Kidney (tissue), 13 donors: ENCODE measurements at regions not wholly inside any gene's neighbourhood (a gene's known extent, or its start where the extent isn't known, plus 50 kb on each side); places are given as distances from the start of the nearest gene placed in this dataset.

ENCODE experiments used
- DNase-seq, 5 donors: peaks; one replicate each; pipeline ENCODE4 v3.0.0-alpha.2; 2013 to 2020
- FAIRE-seq: peaks from 2 replicates; lab custom pipeline; 2012; peaks lifted over from hg19 to GRCh38; lab: Jason Lieb, UNC
- H3K27ac ChIP-seq, 2 donors: one replicate each; pipeline ENCODE4 v1.7.0; 2013; ENCODE audit warnings: low read depth in 2 of 2, low read length in 2 of 2, inconsistent platforms in 1 of 2
- H3K27me3 ChIP-seq: one replicate; pipeline ENCODE4 v1.7.1; 2013; ENCODE audit warnings: low read length, inconsistent platforms; ENCODE audit not compliant: control insufficient read depth, insufficient read depth
- H3K36me3 ChIP-seq, 3 donors: one replicate each; pipeline versions ENCODE4 v1.7.0 to v1.7.1; 2013; ENCODE audit warnings: low read length in 3 of 3, control low read depth in 1 of 3, inconsistent platforms in 1 of 3; ENCODE audit not compliant: insufficient read depth in 3 of 3, control insufficient read depth in 2 of 3
- H3K4me1 ChIP-seq, 3 donors: one replicate each; pipeline versions ENCODE4 v1.7.0 to v1.7.1; 2013; ENCODE audit warnings: low read length in 3 of 3, inconsistent platforms in 1 of 3, low read depth in 1 of 3; ENCODE audit not compliant: control insufficient read depth in 2 of 3, insufficient read depth in 2 of 3
- H3K4me3 ChIP-seq, 3 donors: one replicate each; pipeline versions ENCODE4 v1.7.0 to v1.8.1; 2013; ENCODE audit warnings: low read length in 3 of 3, control low read depth in 1 of 3, inconsistent platforms in 1 of 3
- H3K9ac ChIP-seq, 3 donors: one replicate each; pipeline versions ENCODE4 v1.7.0 to v1.7.1; 2013; ENCODE audit warnings: low read length in 3 of 3, control low read depth in 1 of 3, inconsistent platforms in 1 of 3
- H3K9me3 ChIP-seq, 3 donors: one replicate each; pipeline versions ENCODE4 v1.7.0 to v1.7.1; 2013; ENCODE audit warnings: low read length in 3 of 3, control low read depth in 1 of 3, inconsistent platforms in 1 of 3; ENCODE audit not compliant: control insufficient read depth in 2 of 3, insufficient read depth in 1 of 3
- intact Hi-C: fragments of 100-400 bp; cut with DNase I; formaldehyde crosslinking; loops from one replicate; pipeline ENCODE4 v1.11.1; 2022
- TF ChIP-seq, protein P1 (sequence below): IDR thresholded peaks from 3 replicates; pipeline ENCODE4 v1.5.1; 2012; ENCODE audit warnings: mild to moderate bottlenecking, moderate library complexity, borderline replicate concordance; ENCODE audit not compliant: insufficient read depth; ENCODE audit errors: extremely low read depth
- donor health status: control.
- donor health status: control.
- donor health status: control.
- donor health status: control.
- donor health status: control.
- donor health status: DM: yes; HTN: yes; CAD: no.
- donor health status: Normal renal cell carcinoma (clear cell type).

GRCh38 chr4:108383157-108383556, 214.4 kb upstream of the LEF1 start:
- intact Hi-C loops: no loop called here
- TF ChIP-seq, protein P1, sequence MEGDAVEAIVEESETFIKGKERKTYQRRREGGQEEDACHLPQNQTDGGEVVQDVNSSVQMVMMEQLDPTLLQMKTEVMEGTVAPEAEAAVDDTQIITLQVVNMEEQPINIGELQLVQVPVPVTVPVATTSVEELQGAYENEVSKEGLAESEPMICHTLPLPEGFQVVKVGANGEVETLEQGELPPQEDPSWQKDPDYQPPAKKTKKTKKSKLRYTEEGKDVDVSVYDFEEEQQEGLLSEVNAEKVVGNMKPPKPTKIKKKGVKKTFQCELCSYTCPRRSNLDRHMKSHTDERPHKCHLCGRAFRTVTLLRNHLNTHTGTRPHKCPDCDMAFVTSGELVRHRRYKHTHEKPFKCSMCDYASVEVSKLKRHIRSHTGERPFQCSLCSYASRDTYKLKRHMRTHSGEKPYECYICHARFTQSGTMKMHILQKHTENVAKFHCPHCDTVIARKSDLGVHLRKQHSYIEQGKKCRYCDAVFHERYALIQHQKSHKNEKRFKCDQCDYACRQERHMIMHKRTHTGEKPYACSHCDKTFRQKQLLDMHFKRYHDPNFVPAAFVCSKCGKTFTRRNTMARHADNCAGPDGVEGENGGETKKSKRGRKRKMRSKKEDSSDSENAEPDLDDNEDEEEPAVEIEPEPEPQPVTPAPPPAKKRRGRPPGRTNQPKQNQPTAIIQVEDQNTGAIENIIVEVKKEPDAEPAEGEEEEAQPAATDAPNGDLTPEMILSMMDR: no peak
- no peak overlapping the region for H3K4me3 ChIP-seq

DNA sequence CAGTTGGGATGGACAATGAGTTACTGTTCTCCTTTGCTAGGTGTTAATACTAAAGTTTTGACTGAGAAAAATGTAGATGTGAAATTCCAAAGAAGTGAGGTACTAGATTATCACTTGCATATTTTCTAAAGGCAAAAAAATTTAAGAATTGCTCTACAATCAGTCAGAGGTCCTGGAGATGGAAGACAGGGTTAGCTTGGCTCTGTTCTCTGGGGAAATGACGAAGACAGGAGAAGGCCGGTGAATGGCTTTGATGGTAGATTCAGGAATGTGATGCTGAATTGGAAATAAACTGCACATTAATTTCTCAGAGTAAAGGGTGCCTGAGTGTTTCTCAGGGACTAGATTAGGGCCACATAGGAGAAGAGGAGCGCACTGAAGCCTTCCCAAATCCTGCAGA, 214.0 kb upstream of the LEF1 start:
- Histone ChIP-seq H3K27me3 (no peaks in the 10 kb centered on the region), H3K9ac (no peak overlapping the region), H3K4me3 (no peak overlapping the region), H3K27ac (no peak overlapping the region), H3K36me3 (no peaks in the 10 kb centered on the region), H3K9me3 (no peaks in the 10 kb centered on the region), H3K4me1 (no peaks in the 10 kb centered on the region)
- DNase-seq: no peak
- TF ChIP-seq, protein P1: no peak
- FAIRE-seq: no peak
- intact Hi-C loops: no loop called here

More at GRCh38 chr4:108383157-108383556, 214.4 kb upstream of the LEF1 start:
- no peak for DNase-seq
- H3K9me3 ChIP-seq: no peaks in the 10 kb centered on the region
- FAIRE-seq: no peak
- no peak overlapping the region for H3K9ac ChIP-seq
- H3K27ac ChIP-seq: no peak overlapping the region
- no peaks in the 10 kb centered on the region for H3K36me3 ChIP-seq
- H3K4me1 ChIP-seq: no peaks in the 10 kb centered on the region
- H3K27me3 ChIP-seq: no peaks in the 10 kb centered on the region

- Histone ChIP-seq H3K27me3 (no peaks in the 10 kb centered on the region), H3K36me3 (no peaks in the 10 kb centered on the region), H3K4me3 (no peak overlapping the region), H3K9me3 (no peaks in the 10 kb centered on the region), H3K9ac (no peak overlapping the region), H3K4me1 (no peaks in the 10 kb centered on the region), H3K27ac (no peak overlapping the region)
- FAIRE-seq (no peak), DNase-seq (no peak)
- TF ChIP-seq, protein P1: no peak
- intact Hi-C loops: no loop called here
These were observed 209.4 kb upstream of the LEF1 start for GRCh38 chr4:108378164-108378563.

DNA sequence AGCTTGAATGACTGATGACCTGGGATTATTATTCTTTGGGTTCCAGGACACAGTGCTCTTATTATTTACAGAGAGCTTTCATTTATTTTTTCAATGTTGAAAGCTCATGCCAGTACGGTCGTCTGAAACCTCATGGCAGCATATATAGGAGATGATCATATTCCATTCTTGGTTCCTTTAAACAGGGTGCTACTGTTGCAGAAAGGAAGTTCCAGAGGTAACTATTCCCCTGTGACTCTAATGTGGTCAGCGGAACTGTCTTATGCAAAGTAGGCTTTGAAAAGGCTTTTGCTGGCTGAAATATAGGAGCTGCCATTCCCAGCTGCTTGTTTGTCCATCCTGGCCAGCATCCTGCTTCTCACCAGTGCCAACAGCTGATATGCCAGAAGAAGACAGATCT, 208.3 kb upstream of the LEF1 start:
- no peak for FAIRE-seq

More for the DNA sequence above, 208.3 kb upstream of the LEF1 start:
- H3K4me1 ChIP-seq: no peaks in the 10 kb centered on the region
- no peak for DNase-seq
- no peak overlapping the region for H3K9ac ChIP-seq
- no peaks in the 10 kb centered on the region for H3K36me3 ChIP-seq
- intact Hi-C loops: no loop called here
- no peak overlapping the region for H3K27ac ChIP-seq
- H3K4me3 ChIP-seq: no peak overlapping the region
- TF ChIP-seq, protein P1: no peak
- no peaks in the 10 kb centered on the region for H3K27me3 ChIP-seq
- H3K9me3 ChIP-seq: no peaks in the 10 kb centered on the region
